RWPE1 (cell line): ENCODE measurements at regions not wholly inside any gene's neighbourhood (a gene's known extent, or its start where the extent isn't known, plus 50 kb on each side); places are given as distances from the start of the nearest gene placed in this dataset.

Experiments
- CTCF ChIA-PET: fragments of 350-600 bp; sonication (Branson Sonifier 250); formaldehyde crosslinking; extraction: SDS; loops from one replicate; lab custom pipeline; 2021; lab: Yijun Ruan, JAX
- POLR2A ChIA-PET: fragments of 400-600 bp; formaldehyde crosslinking; extraction: SDS; loops from one replicate; lab custom pipeline; 2020; ENCODE audit warnings: antibody characterized with exemption; ENCODE audit not compliant: low non-redundant PET; lab: Yijun Ruan, JAX
- DNase-seq: peaks from one replicate; pipeline ENCODE4 v3.0.0; 2012; ENCODE audit warnings: low spot score
- H3K27ac ChIP-seq: fragments of 450-650 bp; 2 replicates; pipeline ENCODE4 v1.5.1; 2017
- TF ChIP-seq, protein P1 (sequence below): fragments of 450-650 bp; conservative IDR thresholded peaks from 2 replicates; pipeline ENCODE4 v1.5.1; 2017; ENCODE audit warnings: low read depth, mild to moderate bottlenecking

DNA sequence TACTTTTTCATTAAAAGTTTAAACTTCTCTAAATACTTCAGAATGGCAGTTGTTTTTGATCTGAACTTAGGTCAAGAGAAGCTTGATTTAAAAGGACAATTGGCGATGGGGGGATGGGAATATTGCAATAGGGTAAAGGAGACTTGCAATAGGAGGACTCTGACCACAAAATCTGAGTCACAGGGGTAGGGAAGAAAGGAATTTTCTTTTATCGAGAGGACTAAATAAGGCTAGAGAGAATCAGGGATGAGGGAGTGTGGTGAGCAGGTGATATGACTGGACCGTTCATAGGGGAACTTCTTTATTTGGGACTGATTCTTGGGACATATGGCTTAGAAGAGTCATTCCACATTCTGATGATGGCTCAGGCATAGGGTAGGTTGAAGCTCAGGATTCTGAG is 1260.2 kb downstream of the ADGRL3 start:
- ChIA-PET POLR2A (no interaction called here), CTCF (interaction anchor here (0.6 kb wide), 1 partner anchor 225 kb away, joined by 3 read pairs; no protein-coding TSS in a partner anchor)
- DNase-seq = peak; percentile 4
- TF ChIP-seq, protein P1, sequence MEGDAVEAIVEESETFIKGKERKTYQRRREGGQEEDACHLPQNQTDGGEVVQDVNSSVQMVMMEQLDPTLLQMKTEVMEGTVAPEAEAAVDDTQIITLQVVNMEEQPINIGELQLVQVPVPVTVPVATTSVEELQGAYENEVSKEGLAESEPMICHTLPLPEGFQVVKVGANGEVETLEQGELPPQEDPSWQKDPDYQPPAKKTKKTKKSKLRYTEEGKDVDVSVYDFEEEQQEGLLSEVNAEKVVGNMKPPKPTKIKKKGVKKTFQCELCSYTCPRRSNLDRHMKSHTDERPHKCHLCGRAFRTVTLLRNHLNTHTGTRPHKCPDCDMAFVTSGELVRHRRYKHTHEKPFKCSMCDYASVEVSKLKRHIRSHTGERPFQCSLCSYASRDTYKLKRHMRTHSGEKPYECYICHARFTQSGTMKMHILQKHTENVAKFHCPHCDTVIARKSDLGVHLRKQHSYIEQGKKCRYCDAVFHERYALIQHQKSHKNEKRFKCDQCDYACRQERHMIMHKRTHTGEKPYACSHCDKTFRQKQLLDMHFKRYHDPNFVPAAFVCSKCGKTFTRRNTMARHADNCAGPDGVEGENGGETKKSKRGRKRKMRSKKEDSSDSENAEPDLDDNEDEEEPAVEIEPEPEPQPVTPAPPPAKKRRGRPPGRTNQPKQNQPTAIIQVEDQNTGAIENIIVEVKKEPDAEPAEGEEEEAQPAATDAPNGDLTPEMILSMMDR = no peak
- H3K27ac ChIP-seq = no peak overlapping the region

DNA sequence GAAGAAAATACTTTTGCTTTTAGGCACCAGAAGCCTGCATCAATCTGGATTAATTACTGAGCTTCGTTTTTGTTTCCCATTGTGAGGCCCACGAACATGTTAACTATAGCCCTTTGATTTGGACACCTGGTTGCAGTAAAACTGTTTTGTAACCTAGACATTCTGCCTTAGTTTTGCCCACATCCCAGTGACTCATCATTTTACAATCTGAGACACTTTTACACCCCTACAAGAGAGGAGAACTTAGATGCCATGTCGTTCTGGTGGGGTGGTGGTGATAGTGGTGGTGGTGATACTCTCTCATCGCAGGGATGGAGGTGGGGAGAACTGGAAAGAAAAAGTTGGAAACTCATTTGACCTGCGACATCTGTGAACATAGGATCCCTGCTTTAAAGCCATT is 1257.2 kb downstream of the ADGRL3 start:
- H3K27ac ChIP-seq = no peak overlapping the region
- ChIA-PET POLR2A (no interaction called here), CTCF (interaction anchor here (0.7 kb wide), 1 partner anchor 1934 kb away, joined by 3 read pairs; no protein-coding TSS in a partner anchor)
- peak; percentile 1 for DNase-seq
- TF ChIP-seq, protein P1 = no peak

DNA sequence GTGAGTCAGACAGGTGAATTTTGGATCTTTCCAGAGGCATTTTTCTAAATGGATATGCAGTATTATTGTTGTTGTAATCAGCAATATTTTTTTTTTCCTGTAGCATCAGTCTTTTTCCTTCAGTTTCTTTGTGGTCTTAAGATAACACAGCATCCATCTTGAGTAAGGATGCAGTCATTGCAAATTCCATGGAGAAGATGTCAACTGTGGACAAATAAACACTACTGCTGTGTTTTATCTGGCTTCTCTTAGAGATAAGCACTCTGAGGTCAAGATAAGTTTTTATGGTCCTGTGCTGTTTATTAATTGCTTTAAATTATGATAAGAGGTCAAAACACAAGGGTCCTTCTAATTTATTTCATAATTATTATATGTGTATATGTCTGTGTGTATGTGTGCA is 1255.7 kb downstream of the ADGRL3 start:
- ChIA-PET CTCF (no interaction called here), POLR2A (no interaction called here)
- H3K27ac ChIP-seq = no peak overlapping the region
- DNase-seq = no peak
- TF ChIP-seq, protein P1 = no peak

DNA sequence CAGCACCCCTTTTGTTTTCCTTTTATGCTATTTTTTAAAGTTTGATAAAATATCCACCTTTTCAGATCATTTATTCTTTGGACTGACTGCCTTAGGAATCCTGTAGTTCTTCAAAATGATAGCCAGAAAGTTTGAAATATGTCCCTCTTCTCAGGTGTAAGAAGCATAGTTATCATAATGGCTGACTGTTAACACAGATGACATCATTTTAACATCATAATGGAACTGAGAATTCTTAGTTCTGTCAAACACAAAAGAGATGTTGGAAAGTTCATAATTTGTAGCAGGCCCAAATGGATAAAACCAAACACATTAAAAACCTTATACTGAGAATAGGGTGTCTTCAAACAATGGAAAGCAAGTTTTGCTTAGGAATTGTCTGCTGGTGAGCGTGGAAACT is 1254.4 kb downstream of the ADGRL3 start:
- ChIA-PET POLR2A (no interaction called here), CTCF (no interaction called here)
- no peak overlapping the region for H3K27ac ChIP-seq
- TF ChIP-seq, protein P1 = no peak
- DNase-seq = no peak

DNA sequence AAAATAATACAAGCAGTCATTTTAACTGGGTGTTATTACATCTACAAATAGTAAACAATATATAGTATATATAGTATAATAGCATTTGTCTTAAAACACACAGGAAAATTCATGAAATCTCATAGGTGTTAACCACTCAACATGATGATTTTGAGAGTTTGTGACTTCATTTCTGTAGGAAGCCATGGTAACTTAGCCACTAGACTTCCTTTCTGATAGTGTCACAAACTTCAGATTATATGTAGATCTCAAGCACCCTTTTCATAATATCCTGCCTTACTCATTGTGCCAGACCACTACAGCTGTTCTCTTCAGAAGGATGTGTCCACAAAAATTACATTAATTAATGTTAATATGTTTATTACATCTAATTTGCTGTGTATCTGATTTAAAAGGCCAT is 1250.6 kb downstream of the ADGRL3 start:
- no peak for DNase-seq
- ChIA-PET POLR2A (no interaction called here), CTCF (no interaction called here)
- TF ChIP-seq, protein P1 = no peak
- no peak overlapping the region for H3K27ac ChIP-seq

DNA sequence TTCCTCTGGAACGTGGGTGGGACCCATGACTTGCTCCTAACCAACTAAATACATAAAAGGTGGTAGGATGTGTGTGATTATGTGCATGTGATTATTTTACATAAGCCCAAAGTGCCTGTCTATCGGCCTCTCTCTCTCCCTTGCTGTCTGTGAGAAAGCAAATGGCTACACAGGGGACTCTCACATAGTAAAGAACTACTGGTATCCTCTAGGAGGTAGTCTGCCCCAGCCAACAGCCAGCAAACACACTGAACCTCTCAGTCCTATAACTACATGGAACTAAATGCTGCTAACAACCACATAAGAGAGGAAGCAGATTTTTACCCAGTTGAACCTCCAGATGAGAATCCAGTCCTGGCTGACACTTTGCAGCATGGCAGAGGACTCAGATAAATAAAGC is 1249.4 kb downstream of the ADGRL3 start:
- CTCF ChIA-PET = no interaction called here

More for the DNA sequence above, 1249.4 kb downstream of the ADGRL3 start:
- no peak overlapping the region for H3K27ac ChIP-seq
- TF ChIP-seq, protein P1 = no peak
- POLR2A ChIA-PET = no interaction called here
- no peak for DNase-seq
